ENCODE measurements at regions not wholly inside any gene's neighbourhood (a gene's known extent, or its start where the extent isn't known, plus 50 kb on each side); places are given as distances from the start of the nearest gene placed in this dataset.

DNA sequence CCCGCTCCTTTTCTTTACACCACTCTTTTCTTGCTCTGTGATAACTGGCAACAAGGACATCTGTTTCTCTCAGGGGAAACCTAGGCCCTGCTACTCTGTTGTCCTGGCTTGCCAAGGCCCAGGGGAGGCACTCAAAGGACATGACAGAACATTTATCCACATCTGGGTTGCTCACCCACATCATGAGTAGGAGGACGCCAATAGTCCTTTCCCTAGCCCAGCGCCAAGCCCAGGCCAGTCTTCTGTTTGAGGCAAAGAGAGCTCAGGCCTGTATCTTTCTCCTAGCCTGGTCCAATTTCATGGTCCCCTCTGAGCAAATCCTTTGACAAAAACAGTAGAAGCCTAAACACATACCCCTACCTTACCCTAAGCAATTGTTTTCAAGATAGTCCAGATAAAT is 366.8 kb upstream of the SGCD start:
- peaks cover 6% of the 10 kb centered on the region for H3K9me3 ChIP-seq (replicated peaks; ENCODE audit: control insufficient read depth, insufficient read depth, low read length)
- no peaks in the 10 kb centered on the region for H4K20me1 ChIP-seq (replicated peaks; ENCODE audit: control insufficient read depth, extremely low read depth, insufficient read depth, low read length)
- H3K4me2 ChIP-seq (ENCODE audit: insufficient read depth, low read length) = no peak overlapping the region
- H2AFZ ChIP-seq (ENCODE audit: low read depth, low read length) = no peak overlapping the region
- intact Hi-C loops (cut with micrococcal nuclease) = no loop called here
- BruUV-seq (replicated peaks) = no TSS peak
- FAIRE-seq (no peak), DNase-seq (ENCODE audit: low read depth, low spot score) (no peak)
- H3K36me3 ChIP-seq (ENCODE audit: control insufficient read depth in 2 of 2, extremely low read depth in 1 of 2, insufficient read depth in 2 of 2, low read length in 2 of 2) = no peaks in the 10 kb centered on the region
- H3K27ac ChIP-seq (ENCODE audit: insufficient read depth, low read depth, low read length) = no peak overlapping the region
- H3K9me1 ChIP-seq (replicated peaks; ENCODE audit: control insufficient read depth, extremely low read depth, insufficient read depth, low read length) = no peaks in the 10 kb centered on the region
- ChIA-PET CTCF (no interaction called here), POLR2A (no interaction called here)
- dilution Hi-C loops (cut with MboI; ENCODE audit: extremely low pct_ligation_motif_present, low sequenced_read_pairs) = no loop called here
- H3K4me3 ChIP-seq (replicated peaks in 1 of 3; ENCODE audit: insufficient read depth in 1 of 3, low read depth in 1 of 3, low read length in 3 of 3) = no peak overlapping the region
- no peaks in the 10 kb centered on the region for H3K27me3 ChIP-seq (ENCODE audit: control insufficient read depth in 2 of 2, insufficient read depth in 2 of 2, low read length in 2 of 2)
- TF ChIP-seq POLR2A (IDR thresholded peaks at IDR 0.05; ENCODE audit: low read depth, low read length) (no peak), JUN (IDR thresholded peaks at IDR 0.05; ENCODE audit: borderline replicate concordance, insufficient read depth, insufficient read length, low read depth) (no peak), GATA2 (IDR thresholded peaks at IDR 0.05; ENCODE audit: insufficient read depth, insufficient read length, low read depth, low read length) (no peak), POLR2AphosphoS5 (IDR thresholded peaks at IDR 0.05; ENCODE audit: insufficient read depth, low read depth, low read length) (no peak), EZH2 (IDR thresholded peaks at IDR 0.05; ENCODE audit: borderline replicate concordance, low read depth, low read length, severe bottlenecking) (no peak), FOS (IDR thresholded peaks at IDR 0.05; ENCODE audit: borderline replicate concordance, insufficient read depth, low read length) (no peak), MYC (IDR thresholded peaks at IDR 0.05; ENCODE audit: low read depth, low read length) (no peak)
- TF ChIP-seq, protein P1, sequence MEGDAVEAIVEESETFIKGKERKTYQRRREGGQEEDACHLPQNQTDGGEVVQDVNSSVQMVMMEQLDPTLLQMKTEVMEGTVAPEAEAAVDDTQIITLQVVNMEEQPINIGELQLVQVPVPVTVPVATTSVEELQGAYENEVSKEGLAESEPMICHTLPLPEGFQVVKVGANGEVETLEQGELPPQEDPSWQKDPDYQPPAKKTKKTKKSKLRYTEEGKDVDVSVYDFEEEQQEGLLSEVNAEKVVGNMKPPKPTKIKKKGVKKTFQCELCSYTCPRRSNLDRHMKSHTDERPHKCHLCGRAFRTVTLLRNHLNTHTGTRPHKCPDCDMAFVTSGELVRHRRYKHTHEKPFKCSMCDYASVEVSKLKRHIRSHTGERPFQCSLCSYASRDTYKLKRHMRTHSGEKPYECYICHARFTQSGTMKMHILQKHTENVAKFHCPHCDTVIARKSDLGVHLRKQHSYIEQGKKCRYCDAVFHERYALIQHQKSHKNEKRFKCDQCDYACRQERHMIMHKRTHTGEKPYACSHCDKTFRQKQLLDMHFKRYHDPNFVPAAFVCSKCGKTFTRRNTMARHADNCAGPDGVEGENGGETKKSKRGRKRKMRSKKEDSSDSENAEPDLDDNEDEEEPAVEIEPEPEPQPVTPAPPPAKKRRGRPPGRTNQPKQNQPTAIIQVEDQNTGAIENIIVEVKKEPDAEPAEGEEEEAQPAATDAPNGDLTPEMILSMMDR (IDR thresholded peaks at IDR 0.05; ENCODE audit: extremely low read depth in 1 of 2, insufficient read depth in 1 of 2, low read depth in 1 of 2, low read length in 2 of 2) = no peak
- TF ChIP-seq, protein P2, sequence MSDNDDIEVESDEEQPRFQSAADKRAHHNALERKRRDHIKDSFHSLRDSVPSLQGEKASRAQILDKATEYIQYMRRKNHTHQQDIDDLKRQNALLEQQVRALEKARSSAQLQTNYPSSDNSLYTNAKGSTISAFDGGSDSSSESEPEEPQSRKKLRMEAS (IDR thresholded peaks at IDR 0.05; ENCODE audit: insufficient read depth, insufficient read length) = no peak
- H3K4me1 ChIP-seq (ENCODE audit: control insufficient read depth, extremely low read depth, insufficient read depth, low read length) = no peaks in the 10 kb centered on the region
- H3K9ac ChIP-seq (replicated peaks; ENCODE audit: extremely low read depth, insufficient read depth, low read length) = no peak overlapping the region
- H3K79me2 ChIP-seq (ENCODE audit: control insufficient read depth, insufficient read depth, low read length) = no peaks in the 10 kb centered on the region

Measured in endothelial cell of umbilical vein (primary cell).